Activated T-cell treated with anti-CD3 and anti-CD28 coated beads for 4 hours (primary cell): ENCODE measurements at regions not wholly inside any gene's neighbourhood (a gene's known extent, or its start where the extent isn't known, plus 50 kb on each side); places are given as distances from the start of the nearest gene placed in this dataset.

Experiments used
- DNase-seq: peaks from one replicate; pipeline ENCODE4 v3.0.0-alpha.2; 2020

DNA sequence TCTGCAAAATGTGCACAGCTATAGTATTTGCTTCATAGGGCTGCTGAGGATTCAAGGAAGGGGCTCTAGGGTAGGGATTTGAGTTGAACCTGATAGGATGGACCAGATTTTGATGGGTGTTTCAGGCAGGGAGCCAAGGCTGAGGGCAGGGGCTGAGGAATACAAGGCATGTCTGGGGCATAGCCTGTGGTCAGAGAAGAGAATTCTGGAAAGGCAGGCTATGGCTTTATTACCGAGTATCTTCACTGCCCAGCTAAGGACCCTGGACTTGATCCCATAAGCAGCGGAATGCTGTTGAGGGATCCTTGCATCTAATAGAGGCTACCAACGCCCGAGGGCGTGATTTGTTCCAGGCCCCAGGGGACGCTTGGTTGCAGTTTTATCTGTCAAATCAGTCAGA lies 193.0 kb upstream of the TLE3 start:
- no peak for DNase-seq

DNA sequence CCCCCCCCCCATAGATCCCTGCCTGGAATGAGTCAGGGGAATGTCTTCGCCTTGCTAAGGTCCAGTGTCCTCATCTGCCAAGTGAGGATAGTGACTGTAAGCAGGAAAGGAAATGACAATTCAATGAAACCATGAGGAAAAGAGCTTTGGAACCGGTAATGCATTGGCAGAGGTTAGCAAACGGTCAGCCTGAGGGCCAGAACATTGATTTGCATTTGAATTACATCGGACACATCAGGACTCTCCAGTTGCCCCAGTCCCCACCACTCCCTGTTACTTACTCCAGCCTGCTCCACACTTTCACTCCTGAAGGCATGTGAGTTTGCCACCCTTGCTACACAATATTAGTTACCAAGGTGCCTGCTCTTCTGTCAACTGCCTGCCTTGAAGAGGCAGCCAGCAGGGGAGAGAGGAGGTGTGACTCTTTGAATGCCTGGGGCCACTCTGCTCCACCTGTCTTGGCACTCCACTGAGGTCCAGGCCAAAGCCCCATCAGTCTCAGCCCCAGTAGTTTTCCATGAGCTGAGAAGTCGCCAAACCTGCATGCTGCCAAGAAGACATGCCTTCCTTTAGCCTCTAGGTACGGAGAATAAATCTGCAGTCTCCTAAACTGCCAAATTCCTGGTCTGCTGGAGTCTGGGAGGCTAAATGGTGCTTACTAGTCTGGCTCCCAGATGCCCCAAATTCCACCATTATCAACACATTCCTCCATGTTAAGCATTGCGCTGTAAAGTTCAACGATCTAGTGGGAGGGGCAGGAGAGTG lies 191.7 kb upstream of the TLE3 start:
- no peak for DNase-seq

DNA sequence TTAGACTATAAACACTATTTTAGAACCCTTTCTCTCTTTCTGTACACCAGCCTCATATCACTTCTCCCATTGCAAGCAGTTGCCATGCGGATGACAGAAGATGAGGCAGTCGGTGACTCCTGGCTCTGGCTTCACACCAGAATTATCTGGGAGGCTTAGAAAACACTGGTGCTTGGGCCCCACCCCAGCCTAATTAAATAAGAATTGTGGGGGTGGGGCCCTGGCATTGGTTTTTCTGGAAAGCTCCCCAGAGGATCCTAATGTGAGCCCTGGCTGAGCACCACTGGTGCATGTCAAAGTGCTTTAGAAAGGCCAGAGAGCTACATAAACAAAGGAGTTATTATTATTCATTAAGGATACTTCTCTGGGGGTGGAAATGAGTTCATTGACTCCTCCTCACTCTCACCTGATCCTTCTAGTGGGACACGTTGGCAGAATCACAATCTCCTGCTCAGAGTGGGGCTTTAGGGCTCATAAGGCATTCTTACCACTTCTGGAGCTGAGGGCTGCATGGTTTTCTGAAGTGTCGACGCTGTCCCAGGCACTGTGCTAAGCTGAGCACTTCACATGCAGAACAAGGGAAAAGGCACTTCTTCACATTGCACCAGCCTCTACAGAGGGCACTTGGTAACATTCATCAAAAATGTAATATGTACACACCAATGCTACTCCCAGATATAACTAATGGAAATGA lies 188.5 kb upstream of the TLE3 start:
- no peak for DNase-seq

DNA sequence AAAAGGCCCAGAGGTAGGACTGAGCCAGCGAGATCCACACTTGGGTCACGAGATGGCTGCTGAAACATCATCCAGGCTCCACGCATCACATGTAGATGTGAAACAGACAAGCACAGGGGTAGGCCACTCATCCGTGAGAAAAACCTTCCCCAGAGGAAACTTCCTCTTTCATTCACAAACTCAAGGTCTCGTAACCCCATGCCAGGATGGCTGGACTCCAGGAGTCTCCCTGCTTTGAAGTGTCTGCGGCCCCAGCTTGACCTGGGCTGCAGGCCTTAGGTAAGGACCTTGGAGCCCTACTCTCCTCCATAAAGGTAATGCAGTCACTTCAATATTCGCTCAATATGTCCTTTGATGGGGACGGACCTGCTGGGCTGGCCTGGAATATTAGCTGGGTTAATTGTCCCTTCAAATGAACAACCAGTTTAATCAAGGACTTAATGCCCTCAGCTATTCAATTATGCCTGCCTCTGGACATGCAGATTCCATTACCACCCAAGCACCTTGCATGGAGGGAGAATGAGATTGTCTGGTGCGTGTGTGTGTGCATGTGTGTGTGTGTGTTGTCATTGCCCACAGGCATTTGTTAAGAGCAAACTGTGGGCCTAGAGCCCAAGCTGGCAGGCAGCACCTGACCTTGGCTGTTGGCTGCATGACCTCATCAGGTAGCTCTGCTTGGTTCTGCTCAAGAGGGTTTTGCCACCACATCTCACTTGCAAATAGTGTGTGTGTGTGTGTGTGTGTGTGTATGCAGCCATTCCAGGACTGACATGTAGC lies 186.9 kb upstream of the TLE3 start:
- no peak for DNase-seq

DNA sequence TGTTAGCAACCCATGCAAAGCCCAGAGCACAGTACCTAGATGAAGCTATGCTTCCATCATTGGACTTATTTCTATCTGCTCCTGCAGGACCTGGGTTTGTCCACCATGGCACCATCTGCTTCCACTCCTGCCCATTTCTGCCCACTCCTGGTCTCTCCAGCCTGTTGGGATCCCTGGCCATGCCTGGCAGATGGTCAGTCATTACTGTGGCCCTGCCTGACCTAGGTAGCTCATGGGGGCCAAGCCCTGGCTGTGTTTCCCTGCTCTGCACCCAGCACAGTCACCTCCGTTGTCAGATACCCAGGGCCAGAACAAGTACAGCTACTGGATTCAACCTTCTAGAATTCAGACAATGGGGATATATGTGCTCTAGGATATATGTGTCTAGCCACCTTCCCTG lies 185.8 kb upstream of the TLE3 start:
- DNase-seq: no peak

DNA sequence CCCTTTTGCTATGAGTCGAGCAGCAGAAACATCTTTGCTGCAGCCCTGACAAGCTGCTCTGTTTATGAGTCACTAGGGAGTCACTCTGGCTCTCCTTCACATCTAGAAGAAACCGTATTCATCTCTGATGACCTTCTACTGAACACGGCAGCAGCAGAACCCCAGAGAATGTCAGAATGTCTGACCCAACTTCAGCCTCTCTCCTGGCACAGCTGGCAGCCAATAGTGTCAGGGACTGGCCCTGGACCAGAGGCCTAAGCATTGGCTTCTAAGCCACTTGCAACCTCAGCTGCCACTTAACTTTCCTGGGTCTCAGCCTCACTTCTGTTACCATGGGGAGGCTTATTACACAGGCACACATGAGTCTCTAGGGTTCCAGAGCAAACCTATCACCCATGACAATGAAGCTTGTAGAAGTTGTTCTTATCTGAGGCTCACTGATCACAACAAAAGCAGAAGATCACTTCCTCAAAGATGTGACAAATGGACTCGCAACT lies 184.1 kb upstream of the TLE3 start:
- DNase-seq: no peak

DNA sequence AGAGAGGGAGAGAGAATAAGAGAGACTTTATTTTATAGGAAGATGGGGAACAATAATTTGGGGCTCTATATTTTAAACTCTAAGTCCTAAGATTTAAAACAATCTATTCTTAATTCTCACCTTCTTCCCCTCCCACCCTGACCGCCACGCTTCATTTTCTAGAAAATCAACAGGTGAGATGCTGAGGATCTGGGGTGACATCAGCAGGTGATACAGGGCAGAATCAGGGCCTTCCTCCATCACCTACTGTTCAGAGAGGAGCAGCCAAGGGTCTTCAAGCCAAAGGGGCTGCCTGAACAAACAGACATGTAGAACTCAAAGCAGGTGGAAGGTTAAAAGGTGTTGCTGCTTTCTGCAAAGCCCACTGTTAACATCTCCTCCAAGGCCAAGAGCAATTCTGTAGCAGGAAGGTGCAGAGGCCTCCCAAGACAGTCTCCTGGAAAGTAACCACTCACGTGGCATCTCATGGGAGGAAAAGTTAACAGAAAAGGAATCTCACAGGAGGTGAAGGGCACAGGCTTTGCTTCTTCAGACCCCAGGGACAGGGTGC lies 183.6 kb upstream of the TLE3 start:
- DNase-seq: no peak

DNA sequence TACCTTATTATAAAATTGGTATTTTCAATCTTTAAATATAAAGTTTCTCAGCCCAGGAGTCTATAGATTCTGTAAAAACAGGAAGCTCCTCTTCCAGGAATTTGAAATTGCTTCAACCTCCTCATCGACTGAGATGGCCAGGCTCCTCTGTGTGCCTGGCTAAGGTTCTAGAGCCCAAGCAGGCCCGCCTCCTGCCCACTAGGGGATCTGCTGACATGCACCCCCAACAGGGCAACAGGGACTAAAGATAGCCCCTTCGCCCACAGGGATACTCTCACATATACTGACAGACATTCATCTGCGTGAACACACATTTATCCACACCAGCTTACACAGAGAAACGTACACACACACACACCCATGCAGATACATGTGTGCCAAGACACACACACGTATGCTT lies 183.1 kb upstream of the TLE3 start:
- DNase-seq: no peak

DNA sequence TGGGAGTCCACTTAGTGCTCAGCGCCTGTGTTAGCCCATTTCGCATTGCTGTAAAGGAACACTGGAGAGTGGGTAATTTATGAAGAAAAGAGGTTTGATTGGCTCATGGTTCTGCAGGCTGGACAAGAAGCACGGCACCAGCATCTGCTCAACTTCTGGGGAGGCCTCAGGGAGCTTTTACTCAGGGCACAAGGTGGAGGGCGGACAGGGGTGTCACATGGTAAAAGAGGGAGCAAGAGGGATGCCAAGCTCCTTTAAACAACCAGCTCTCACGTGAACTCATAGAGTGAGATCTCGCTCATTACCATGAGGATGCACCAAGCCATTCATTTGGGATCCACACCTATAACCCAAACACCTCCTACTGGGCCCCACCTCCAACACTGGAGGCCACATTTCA lies 181.4 kb upstream of the TLE3 start:
- no peak for DNase-seq

DNA sequence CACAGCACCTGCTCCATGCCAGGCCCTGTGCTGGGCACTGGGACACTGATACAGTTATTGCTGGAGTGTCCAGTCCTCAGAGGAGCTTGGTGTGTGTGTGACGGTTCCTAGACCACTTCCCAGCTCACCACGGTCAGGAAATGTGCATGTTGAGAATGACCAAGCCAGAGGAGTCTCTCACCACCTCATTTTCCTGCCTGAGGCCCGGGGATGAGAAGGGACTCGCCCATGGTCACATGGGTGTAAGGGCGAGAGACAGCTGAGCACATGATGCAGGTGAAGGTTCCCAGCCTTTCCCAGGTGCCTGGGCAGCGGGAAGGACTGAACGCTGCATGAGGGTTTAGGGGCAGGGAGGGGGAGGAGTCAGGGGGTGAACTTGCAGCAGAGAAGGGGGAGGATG lies 180.9 kb upstream of the TLE3 start:
- no peak for DNase-seq

DNA sequence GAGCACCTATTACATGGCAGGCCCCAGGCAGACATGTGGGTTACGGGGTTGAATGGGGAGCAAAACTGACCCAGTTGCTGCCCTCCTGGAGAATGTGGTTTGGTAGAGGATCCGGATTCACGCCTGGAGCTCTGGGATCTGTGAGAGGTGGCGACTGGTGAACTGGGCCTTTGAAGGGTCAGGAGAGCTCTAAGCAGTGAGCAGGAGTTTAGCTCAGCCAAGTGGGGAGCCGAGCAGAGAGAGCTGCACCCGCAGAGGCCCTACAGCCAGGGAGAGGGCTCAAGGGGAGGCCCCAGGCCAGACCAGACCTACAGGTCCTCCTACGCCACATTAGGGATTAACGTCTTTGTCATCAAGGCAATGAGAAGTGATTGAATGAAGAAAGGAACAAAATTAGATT lies 179.8 kb upstream of the TLE3 start:
- no peak for DNase-seq

DNA sequence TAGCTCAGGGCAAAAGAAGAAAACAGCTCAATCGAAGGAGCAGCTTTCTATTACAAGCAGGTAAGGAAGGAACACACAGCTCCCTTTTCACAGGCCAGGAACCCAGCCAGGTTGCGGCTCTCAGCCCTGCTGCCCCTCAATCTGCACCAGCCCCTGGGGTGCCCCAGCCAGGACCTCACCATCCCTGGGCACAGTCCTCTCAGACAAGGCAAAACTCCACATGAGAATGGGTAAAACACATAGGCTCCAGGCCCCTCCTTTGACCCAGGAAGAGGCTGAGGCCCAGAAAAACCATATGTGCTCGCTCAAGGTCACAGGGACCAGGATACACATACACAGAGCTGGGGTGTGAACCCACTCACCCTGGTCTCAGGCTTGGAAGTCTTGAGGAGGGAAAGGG lies 178.7 kb upstream of the TLE3 start:
- no peak for DNase-seq

DNA sequence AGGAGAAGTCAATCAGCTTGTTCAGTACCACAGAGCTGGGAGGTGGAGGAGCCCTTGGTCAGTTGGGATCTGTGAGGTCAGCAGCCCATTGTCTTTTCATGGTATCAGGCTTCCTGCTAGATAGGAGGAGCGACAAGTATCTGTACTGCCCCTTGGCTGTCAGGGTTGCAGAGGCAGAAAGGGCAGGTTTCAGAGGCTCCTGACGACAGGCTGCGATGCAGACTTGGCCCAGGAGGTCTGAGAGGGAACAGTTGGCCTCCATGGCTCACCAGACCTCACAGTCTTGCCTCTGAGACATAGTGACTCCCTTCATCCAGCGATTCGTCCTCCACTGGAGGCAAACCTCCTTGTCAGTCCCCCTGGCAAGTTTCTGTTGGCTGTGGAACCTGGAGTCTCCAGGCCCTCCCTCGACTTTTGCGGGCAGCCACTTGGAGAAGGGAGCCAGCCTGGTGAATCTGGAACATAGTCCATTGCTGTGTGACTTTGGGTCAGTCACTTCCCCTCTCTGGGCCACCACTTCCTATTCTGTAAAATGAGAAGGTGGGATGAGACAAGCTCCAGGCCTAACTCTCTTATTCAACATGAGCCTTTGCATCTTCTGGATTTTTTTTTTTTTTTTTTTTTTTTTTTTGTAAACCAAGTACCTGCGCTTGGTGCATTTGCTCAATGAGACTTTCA lies 177.9 kb upstream of the TLE3 start:
- no peak for DNase-seq

DNA sequence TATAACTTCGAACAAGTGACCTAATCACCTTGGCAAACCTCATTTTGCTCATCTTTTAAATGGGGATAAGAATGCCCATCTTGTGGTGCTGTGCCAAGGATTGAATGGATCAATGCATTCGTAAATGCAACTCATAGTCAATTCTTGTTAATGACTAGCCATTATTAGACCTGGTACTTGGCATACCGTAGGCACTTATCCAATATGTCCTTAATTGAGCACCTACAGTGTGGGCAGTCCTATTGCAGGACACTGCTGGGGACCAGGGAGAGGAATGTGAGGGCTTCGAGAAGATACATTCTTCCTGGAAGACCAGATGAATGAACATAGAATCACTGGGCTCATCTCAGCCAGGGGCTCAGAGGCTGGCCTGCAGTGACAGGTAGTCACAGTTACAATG lies 177.2 kb upstream of the TLE3 start:
- no peak for DNase-seq

DNA sequence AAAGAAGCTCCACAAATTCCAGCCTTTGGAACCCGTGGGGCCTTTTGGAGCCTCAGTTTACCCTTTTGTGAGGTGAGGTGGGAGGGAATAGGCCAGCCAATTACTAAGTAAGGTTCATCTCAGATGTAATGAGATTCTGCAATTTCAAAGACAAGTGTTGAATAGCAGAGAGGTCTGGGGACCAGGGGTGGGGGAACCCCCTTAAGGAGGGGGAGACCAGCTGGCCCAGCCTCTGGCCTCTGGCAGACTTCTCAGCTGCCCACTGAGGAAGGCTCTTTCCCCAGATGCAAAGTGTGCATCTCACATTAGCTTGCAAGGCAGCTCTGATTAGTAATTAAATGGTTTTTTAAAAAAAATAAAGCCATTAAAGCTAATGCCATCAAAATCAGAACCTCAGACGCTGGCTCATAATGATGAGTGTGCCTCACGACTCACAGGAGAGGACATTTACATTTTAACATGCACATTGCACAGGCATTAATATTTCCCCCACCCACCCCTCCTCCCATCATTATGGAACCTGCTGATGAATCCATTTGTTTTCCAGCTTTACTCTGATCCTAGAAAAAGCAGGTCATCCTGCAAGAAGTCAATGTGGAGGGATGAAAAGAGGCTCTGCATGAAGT lies 176.7 kb upstream of the TLE3 start:
- DNase-seq: no peak

DNA sequence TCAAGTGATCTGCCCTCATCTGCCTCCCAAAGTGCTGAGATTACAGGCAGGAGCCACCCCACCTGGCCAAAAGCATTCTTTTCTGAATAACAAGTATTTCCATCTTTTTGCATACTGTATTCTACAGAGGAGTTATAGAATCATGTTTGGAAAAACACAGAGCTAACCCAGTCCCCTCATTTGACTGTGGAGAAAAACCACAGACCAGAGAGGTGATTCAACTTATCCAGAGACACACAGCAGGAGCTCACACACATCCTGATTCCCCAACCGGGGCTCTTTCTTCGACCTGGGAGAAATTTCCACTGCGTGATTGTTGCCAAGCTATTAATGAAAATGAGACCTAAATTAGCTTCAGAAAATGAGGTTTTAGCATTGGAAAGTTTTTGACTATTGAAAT lies 176.1 kb upstream of the TLE3 start:
- no peak for DNase-seq

DNA sequence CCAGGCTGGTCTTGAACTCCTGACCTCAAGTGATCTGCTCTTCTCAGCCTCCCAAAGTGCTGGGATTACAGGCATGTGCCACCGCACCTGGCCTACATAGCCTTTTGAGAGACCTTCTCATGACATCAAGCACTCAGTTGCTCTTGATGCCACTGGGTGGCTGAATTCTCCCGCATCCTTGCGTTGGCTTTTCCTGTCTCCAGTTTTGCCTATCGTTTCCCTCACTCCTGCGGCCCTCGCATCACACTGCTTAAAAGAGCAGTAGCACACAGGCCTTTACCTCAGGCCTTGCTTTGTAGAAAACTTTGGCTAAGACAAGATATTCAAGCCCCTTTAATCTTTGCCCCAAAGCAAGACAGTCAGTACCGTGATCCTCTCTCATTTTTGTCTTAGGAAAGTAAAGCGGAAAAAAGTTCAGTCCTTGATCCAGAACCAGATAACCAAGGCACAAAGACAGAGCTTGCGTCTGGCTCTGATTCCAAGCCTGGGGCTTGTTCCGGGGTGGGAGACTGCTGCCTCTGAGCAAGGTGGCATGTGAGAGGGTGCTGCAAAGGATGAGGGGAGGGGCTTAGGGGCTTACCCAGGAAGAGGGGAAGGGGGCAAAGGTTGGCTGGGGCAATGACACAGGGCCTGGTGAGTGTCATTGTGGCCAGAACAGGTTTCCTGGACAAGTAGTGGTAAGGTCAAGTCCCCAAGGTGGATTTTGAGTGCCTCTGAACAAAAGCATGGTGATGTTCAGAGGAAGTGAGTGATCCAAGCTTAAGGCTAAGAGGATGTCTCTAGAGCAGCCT lies 175.0 kb upstream of the TLE3 start:
- DNase-seq: no peak

DNA sequence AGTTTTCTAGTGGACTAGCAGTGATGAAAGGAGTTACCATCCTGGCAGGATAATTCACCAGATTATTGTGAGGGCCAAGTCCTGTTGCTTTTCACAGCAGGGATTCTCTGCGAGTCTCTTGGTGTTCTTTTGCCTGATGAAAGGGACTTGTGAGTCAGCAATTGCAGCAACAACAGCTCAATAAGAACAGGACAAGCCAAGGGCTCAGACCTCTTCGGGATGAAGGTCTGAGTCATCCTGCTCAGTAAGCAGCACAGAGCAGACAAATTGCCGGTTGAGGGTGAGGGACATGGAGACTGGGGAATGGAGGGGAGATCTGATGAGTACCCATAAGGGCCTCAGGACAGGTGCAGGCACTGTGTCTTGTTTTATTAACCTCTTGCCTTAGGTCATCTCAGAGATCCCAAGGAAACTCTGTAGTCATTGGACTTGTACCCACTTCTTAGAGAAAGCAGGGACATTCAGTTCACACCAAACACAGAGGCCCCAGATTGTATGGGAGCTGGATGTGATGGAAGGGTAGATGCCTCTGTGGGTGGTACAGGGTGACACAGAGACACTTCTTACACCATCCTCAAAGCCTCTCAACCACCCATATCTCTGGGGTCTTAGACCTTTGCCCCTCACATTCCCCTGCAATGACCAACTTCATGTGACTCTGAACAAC lies 173.8 kb upstream of the TLE3 start:
- DNase-seq: no peak

DNA sequence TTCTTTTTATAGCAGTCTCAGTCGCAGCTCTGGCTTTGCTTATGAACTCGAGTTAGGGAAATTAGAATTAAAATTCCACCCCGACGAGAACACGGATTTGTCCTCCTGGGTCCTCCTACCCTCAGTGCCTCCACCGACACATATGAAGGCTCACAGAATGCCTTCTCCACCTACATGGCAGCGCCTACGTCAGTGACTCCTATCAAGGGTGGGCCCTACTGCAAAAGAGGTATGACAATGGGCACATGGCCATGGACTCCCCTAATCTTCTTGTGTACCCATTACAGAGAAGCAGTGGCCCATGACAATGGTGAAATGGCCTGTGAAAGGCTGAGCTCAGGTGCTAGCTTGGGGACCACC lies 173.0 kb upstream of the TLE3 start:
- no peak for DNase-seq

DNA sequence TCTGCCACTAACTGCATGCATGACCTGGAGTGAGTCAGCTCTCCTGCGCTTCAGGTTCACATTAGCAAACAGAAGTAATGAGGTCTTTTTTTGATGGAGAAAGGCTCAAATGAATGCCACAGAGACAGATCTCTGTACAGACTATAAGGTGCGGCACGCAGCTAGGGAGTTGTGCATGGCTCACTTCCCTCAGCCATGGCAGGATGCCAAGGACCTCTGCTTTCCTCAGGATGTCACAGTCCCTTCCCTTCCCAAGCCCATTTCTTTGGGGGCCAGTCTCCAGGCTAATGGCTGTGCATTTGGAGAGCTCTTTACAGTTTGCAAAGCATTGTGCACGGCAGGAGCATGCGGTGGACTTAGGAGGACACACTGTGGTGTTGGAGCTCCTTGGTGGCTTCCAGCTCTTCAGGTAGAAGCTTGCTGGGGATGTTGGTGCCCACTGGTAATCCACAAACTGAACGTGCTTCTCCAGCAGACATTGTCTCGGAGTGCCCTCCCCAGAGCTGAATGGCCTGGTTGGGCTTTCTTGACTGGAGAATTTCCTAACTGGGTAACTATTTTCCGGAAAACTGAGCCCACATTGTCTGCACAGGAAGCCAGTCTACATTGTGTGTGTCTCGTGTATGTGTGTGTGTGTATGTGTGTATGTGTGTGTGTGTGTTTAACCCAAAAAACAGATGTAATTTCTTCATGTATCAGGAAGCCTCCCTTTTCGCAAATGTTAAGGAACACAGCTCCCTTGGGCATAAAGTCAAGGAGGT lies 172.5 kb upstream of the TLE3 start:
- no peak for DNase-seq
